Caco-2 (cell line): ENCODE measurements at regions not wholly inside any gene's neighbourhood (a gene's known extent, or its start where the extent isn't known, plus 50 kb on each side); places are given as distances from the start of the nearest gene placed in this dataset.
"Not testable (repeated sequence)": the region's sequence is repeated elsewhere in the genome, so short reads cannot be mapped to it uniquely, and the experiment has no call there.

Source experiments
- BruUV-seq: library from RNA; stranded (reverse); fragments of 400-500 nt; replicated peaks from 2 replicates; lab custom pipeline; 2021; lab: Mats Ljungman, UMichigan
- CTCF ChIA-PET: fragments of 300-600 bp; sonication (Branson Sonifier 250); formaldehyde crosslinking; loops from one replicate; lab custom pipeline; 2022; ENCODE audit warnings: antibody characterized with exemption; lab: Charles Lee
- POLR2A ChIA-PET: fragments of 300-600 bp; sonication (Branson Sonifier 250); formaldehyde crosslinking; loops from one replicate; lab custom pipeline; 2022; ENCODE audit warnings: antibody characterized with exemption; lab: Charles Lee
- DNase-seq, 2 experiments: peaks; one replicate each; pipeline versions ENCODE4 v3.0.0 to v3.0.0-alpha.2; 2020 to 2022
- H3K27me3 ChIP-seq: replicated peaks from 2 replicates; pipeline ENCODE4 v1.6.0; 2011; ENCODE audit warnings: low read length; ENCODE audit not compliant: control insufficient read depth, insufficient read depth
- H3K36me3 ChIP-seq: 2 replicates; pipeline ENCODE4 v1.5.1; 2011; ENCODE audit warnings: low read length; ENCODE audit not compliant: control insufficient read depth, insufficient read depth
- H3K4me1 ChIP-seq: fragments of 250-450 bp; sonication (Bioruptor Pico); 2 replicates; pipeline ENCODE4 v1.5.1; 2020; ENCODE audit warnings: mild to moderate bottlenecking
- H3K4me3 ChIP-seq: 2 replicates; pipeline ENCODE4 v1.5.1; 2011; ENCODE audit warnings: low read depth, mild to moderate bottlenecking, control low read depth, low read length
- H3K9me3 ChIP-seq: fragments of 250-450 bp; sonication (Bioruptor Pico); 2 replicates; pipeline ENCODE4 v1.5.1; 2020; ENCODE audit warnings: mild to moderate bottlenecking, moderate library complexity
- H3K27ac Mint-ChIP-seq: one replicate; pipeline ENCODE4 v1.8.0; 2022; ENCODE audit warnings: mixed read lengths; ENCODE audit not compliant: unreplicated experiment
- H3K27me3 Mint-ChIP-seq: one replicate; pipeline ENCODE4 v1.8.0; 2022; ENCODE audit warnings: mixed read lengths; ENCODE audit not compliant: insufficient read depth, unreplicated experiment
- H3K36me3 Mint-ChIP-seq: one replicate; pipeline ENCODE4 v1.8.0; 2022; ENCODE audit warnings: mild to moderate bottlenecking, mixed read lengths; ENCODE audit not compliant: insufficient read depth, unreplicated experiment
- H3K4me1 Mint-ChIP-seq: one replicate; pipeline ENCODE4 v1.8.0; 2022; ENCODE audit warnings: low read depth, mixed read lengths; ENCODE audit not compliant: unreplicated experiment
- H3K4me3 Mint-ChIP-seq: one replicate; pipeline ENCODE4 v1.8.0; 2022; ENCODE audit warnings: mild to moderate bottlenecking, moderate library complexity, mixed read lengths; ENCODE audit not compliant: unreplicated experiment
- H3K9me3 Mint-ChIP-seq: one replicate; pipeline ENCODE4 v1.8.0; 2022; ENCODE audit warnings: mixed read lengths; ENCODE audit not compliant: unreplicated experiment
- CTCF ChIP-seq, 2 experiments: fragments of 200-600 bp in 1 of 2; IDR thresholded peaks; 1 replicate in 1 of 2; 2 replicates in 1 of 2; pipeline versions ENCODE4 v1.5.1 to v1.8.0; 2011 to 2022; ENCODE audit warnings: antibody characterized with exemption in 1 of 2, control low read depth in 1 of 2, inconsistent platforms in 1 of 2, low read depth in 1 of 2, low read length in 1 of 2, mild to moderate bottlenecking in 1 of 2, moderate library complexity in 1 of 2; ENCODE audit not compliant: insufficient read depth in 1 of 2, severe bottlenecking in 1 of 2, unreplicated experiment in 1 of 2
- intact Hi-C: fragments of 100-400 bp; cut with micrococcal nuclease; formaldehyde crosslinking; loops from one replicate; pipeline ENCODE4 v1.10.0; 2022; ENCODE audit not compliant: unreplicated experiment

- intact Hi-C loops: no loop called here
- Mint-ChIP-seq H3K4me1 (no peaks in the 10 kb centered on the region), H3K36me3 (no peaks in the 10 kb centered on the region), H3K27ac (no peak overlapping the region), H3K9me3 (no peaks in the 10 kb centered on the region), H3K27me3 (peaks cover 4% of the 10 kb centered on the region), H3K4me3 (no peak overlapping the region)
- no peak for DNase-seq
- BruUV-seq: no TSS peak
- no peak for TF ChIP-seq CTCF (IDR thresholded peaks at IDR 0.05; ENCODE audit: insufficient read depth in 1 of 2, low read depth in 1 of 2, low read length in 1 of 2, severe bottlenecking in 1 of 2, unreplicated experiment in 1 of 2)
- Histone ChIP-seq H3K4me1 (no peaks in the 10 kb centered on the region), H3K4me3 (no peak overlapping the region), H3K9me3 (no peaks in the 10 kb centered on the region), H3K36me3 (no peaks in the 10 kb centered on the region), H3K27me3 (no peaks in the 10 kb centered on the region)
- ChIA-PET CTCF (no interaction called here), POLR2A (no interaction called here)
Measured at GRCh38 chr15:34637305-34637704, 53.9 kb upstream of the GOLGA8B start.

DNA sequence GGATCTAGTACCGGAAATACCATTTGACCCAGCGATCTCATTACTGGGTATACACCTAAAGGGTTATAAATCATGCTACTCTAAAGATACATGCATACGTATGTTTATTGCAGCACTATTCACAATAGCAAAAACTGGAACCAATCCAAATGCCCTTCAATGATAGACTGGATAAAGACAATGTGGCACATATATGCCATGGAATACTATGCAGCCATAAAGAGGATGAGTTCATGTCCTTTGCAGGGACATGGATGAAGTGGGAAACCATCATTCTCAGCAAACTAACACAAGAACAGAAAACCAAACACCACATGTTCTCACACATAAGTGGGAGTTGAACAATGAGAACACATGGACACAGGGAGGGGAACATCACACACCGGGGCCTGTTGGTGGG is 50.2 kb upstream of the GOLGA8B start:
- H3K36me3 ChIP-seq, H3K27ac Mint-ChIP-seq, POLR2A ChIA-PET, H3K27me3 ChIP-seq, H3K9me3 Mint-ChIP-seq, H3K4me1 Mint-ChIP-seq, H3K4me1 ChIP-seq, CTCF ChIA-PET, intact Hi-C loops, H3K9me3 ChIP-seq, BruUV-seq, H3K27me3 Mint-ChIP-seq, H3K4me3 ChIP-seq, DNase-seq, H3K4me3 Mint-ChIP-seq, H3K36me3 Mint-ChIP-seq: not testable (repeated sequence)
